Gastrocnemius medialis (tissue), 4 donors: ENCODE measurements at regions not wholly inside any gene's neighbourhood (a gene's known extent, or its start where the extent isn't known, plus 50 kb on each side); places are given as distances from the start of the nearest gene placed in this dataset.

Experiments
- ATAC-seq, 2 donors: fragments of 150-250 bp; one replicate each; pipeline ENCODE4 v1.9.1; 2016
- DNase-seq, 2 donors: peaks; one replicate each; pipeline ENCODE4 v3.0.0-alpha.2; 2019
- H3K27ac ChIP-seq, 4 donors: fragments of 200-600 bp; sonication (generic); 1 replicate in 1 of 4; 2 replicates in 3 of 4; pipeline ENCODE4 v1.5.1; 2016 to 2018; ENCODE audit warnings: mild to moderate bottlenecking in 2 of 4, moderate library complexity in 1 of 4
- H3K27me3 ChIP-seq, 3 donors: fragments of 200-600 bp; sonication (generic) in 2 of 3; 1 replicate in 1 of 3; 2 replicates in 2 of 3; pipeline versions ENCODE4 v1.5.1 to v1.6.0; 2016 to 2019; ENCODE audit warnings: mild to moderate bottlenecking in 1 of 3, moderate library complexity in 1 of 3
- H3K36me3 ChIP-seq, 2 donors: fragments of 200-600 bp; sonication (generic) in 1 of 2; one replicate each; pipeline ENCODE4 v1.5.1; 2017 to 2018
- H3K4me1 ChIP-seq, 2 donors: fragments of 200-600 bp; sonication (generic) in 1 of 2; one replicate each; pipeline ENCODE4 v1.5.1; 2016 to 2017; ENCODE audit warnings: mild to moderate bottlenecking in 2 of 2
- H3K4me3 ChIP-seq, 4 donors: fragments of 200-600 bp; sonication (generic) in 3 of 4; 1 replicate in 1 of 4; 2 replicates in 3 of 4; pipeline ENCODE4 v1.5.1; 2016 to 2019; ENCODE audit warnings: mild to moderate bottlenecking in 2 of 4
- H3K9me3 ChIP-seq, 3 donors: fragments of 200-600 bp; sonication (generic) in 2 of 3; 1 replicate in 1 of 3; 2 replicates in 2 of 3; pipeline ENCODE4 v1.5.1; 2016 to 2019
- POLR2A ChIP-seq, 2 donors: fragments of 450-650 bp; IDR thresholded peaks; one replicate each; pipeline ENCODE4 v1.6.1; 2017; ENCODE audit warnings: antibody characterized with exemption in 2 of 2, mild to moderate bottlenecking in 2 of 2, moderate library complexity in 2 of 2
- in situ Hi-C, 4 donors: fragments of 200-750 bp; cut with MboI; loops; one replicate each; pipeline versions ENCODE4 v1.15.0 to v1.8.0; 2017; ENCODE audit warnings: low sequenced_read_pairs in 4 of 4
- intact Hi-C: fragments of 100-400 bp; cut with DNase I; formaldehyde crosslinking; loops from one replicate; pipeline ENCODE4 v1.15.1; 2023; ENCODE audit warnings: low total_unique reads
- TF ChIP-seq, protein P1 (sequence below), 5 experiments: fragments of 450-650 bp in 3 of 5; fragments of 200-600 bp in 2 of 5; sonication (generic) in 2 of 5; IDR thresholded peaks in 4 of 5; conservative IDR thresholded peaks in 1 of 5; 1 replicate in 4 of 5; 2 replicates in 1 of 5; pipeline ENCODE4 v1.5.1; 2016 to 2019; ENCODE audit warnings: antibody characterized with exemption in 5 of 5, mild to moderate bottlenecking in 3 of 5, moderate library complexity in 3 of 5

DNA sequence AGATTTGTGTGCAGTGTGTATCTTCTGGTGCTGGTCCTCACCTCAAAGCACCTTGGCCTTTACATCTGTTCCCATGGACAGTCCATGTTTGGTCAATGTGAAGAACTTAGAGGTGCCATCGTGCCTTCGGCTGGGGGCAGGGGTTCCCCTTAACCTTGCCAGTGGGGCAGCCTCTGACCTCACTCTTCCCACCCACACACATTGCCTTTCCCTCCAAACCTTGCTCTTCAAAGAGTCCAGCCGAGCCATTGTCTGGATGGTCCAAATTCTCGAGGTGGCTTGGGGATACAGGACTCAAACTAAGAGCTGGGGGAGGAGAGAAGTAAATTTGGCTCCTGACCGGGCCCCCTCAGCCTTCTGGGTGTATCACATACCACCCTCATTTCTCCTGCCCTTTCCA lies 76.2 kb upstream of the HABP2 start:
- Histone ChIP-seq H3K27ac (no peak overlapping the region), H3K36me3 (no peaks in the 10 kb centered on the region), H3K4me1 (peaks cover 0 to 9% of the 10 kb centered on the region in 2 donors), H3K4me3 (no peak overlapping the region), H3K27me3 (no peaks in the 10 kb centered on the region), H3K9me3 (peaks cover 0 to 4% (median 0%) of the 10 kb centered on the region in 3 donors)
- intact Hi-C loops: no loop called here
- TF ChIP-seq POLR2A (IDR thresholded peaks at IDR 0.05): no peak
- TF ChIP-seq, protein P1, sequence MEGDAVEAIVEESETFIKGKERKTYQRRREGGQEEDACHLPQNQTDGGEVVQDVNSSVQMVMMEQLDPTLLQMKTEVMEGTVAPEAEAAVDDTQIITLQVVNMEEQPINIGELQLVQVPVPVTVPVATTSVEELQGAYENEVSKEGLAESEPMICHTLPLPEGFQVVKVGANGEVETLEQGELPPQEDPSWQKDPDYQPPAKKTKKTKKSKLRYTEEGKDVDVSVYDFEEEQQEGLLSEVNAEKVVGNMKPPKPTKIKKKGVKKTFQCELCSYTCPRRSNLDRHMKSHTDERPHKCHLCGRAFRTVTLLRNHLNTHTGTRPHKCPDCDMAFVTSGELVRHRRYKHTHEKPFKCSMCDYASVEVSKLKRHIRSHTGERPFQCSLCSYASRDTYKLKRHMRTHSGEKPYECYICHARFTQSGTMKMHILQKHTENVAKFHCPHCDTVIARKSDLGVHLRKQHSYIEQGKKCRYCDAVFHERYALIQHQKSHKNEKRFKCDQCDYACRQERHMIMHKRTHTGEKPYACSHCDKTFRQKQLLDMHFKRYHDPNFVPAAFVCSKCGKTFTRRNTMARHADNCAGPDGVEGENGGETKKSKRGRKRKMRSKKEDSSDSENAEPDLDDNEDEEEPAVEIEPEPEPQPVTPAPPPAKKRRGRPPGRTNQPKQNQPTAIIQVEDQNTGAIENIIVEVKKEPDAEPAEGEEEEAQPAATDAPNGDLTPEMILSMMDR (IDR thresholded peaks at IDR 0.05 in 4 of 5, conservative IDR thresholded peaks at IDR 0.05 in 1 of 5): no peak
- ATAC-seq (no peak), DNase-seq (no peak)
- in situ Hi-C loops: no loop called here

DNA sequence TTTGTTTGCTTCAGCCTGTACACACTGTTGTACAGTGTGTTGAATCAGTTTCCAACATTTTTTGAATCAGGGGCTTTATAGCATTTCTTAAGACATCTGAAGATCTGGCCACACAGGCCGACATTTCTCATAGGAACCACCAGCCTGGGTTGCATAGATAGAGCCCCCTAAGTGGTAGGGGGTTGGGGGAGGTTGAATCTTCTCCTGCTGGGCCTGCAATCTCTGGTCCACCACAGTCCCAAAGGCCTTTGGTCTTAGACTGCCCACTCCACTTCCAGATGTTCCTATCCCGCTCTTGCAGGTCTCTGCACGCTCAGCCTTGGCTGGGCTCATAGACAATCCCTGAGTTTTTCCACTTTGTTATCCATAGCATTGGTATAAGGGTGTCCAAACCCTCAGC lies 75.4 kb upstream of the HABP2 start:
- H3K27me3 ChIP-seq: no peaks in the 10 kb centered on the region
- in situ Hi-C loops: no loop called here
- H3K4me3 ChIP-seq: no peak overlapping the region
- DNase-seq (no peak), ATAC-seq (no peak)
- no peak overlapping the region for H3K27ac ChIP-seq
- no peaks in the 10 kb centered on the region for H3K36me3 ChIP-seq
- H3K4me1 ChIP-seq: peaks cover 0 to 9% of the 10 kb centered on the region in 2 donors
- H3K9me3 ChIP-seq: peaks cover 0 to 4% (median 0%) of the 10 kb centered on the region in 3 donors
- TF ChIP-seq, protein P1 (IDR thresholded peaks at IDR 0.05 in 4 of 5, conservative IDR thresholded peaks at IDR 0.05 in 1 of 5): no peak
- no peak for TF ChIP-seq POLR2A (IDR thresholded peaks at IDR 0.05)
- intact Hi-C loops: no loop called here

DNA sequence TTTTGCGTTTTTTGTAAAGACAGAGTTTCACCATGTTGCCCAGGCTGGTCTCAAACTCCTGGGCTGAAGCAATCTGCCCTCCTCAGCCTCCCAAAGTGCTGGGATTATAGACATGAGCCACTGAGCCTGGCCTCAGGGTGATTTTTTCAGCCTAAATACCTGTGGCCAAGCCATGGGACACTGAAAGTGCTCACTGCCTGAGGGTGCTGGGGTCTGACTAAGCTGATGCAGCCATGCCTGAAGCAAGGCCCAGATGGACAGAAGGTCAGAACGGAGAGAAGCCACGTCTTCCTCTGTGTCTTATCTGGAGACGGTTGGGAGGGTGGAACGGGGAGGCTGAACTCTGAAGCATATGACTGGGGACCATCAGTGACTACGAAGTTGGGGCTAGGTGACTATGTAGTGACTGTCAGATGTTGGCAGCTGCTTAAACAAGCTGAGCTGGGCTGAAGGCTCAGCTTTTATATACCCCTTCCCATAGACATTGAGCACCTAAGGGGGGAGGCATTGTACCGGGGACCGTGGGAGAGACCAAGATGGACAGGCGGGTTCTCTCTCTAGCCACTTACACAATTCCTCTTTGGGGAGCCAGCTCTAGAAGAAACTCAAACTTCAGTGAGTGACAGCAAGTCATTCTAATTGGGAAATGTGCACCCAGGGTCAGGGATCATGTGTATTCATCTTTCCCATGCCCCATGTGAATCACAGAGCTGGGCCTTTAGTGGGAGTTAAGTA lies 73.3 kb upstream of the HABP2 start:
- Histone ChIP-seq H3K36me3 (no peaks in the 10 kb centered on the region), H3K9me3 (peaks cover 0 to 4% (median 0%) of the 10 kb centered on the region in 3 donors), H3K27me3 (no peaks in the 10 kb centered on the region), H3K4me1 (peaks cover 0 to 9% of the 10 kb centered on the region in 2 donors), H3K27ac (no peak overlapping the region), H3K4me3 (no peak overlapping the region)
- TF ChIP-seq, protein P1 (IDR thresholded peaks at IDR 0.05 in 4 of 5, conservative IDR thresholded peaks at IDR 0.05 in 1 of 5): no peak
- TF ChIP-seq POLR2A (IDR thresholded peaks at IDR 0.05): no peak
- intact Hi-C loops (no loop called here), in situ Hi-C loops (no loop called here)
- no peak for DNase-seq
- ATAC-seq: no peak

DNA sequence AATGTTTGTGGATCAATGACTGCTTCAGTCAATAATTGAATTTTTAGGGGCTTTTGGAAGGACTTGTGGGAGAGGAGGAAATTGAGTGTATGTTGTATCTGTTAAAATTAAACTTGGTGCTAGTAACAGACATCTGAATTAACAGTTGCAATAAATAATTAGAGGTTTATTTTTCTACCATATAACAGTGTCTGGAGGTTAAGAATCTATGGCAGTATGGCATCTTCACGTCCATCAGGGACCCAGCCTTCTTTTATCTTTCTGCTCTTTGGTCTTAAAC lies 72.8 kb upstream of the HABP2 start:
- no peak overlapping the region for H3K27ac ChIP-seq
- intact Hi-C loops (no loop called here), in situ Hi-C loops (no loop called here)
- ATAC-seq (no peak), DNase-seq (no peak)
- H3K4me3 ChIP-seq: no peak overlapping the region
- no peaks in the 10 kb centered on the region for H3K36me3 ChIP-seq
- peaks cover 0 to 9% of the 10 kb centered on the region in 2 donors for H3K4me1 ChIP-seq
- H3K27me3 ChIP-seq: no peaks in the 10 kb centered on the region
- H3K9me3 ChIP-seq: peaks cover 0 to 4% (median 0%) of the 10 kb centered on the region in 3 donors
- no peak for TF ChIP-seq POLR2A (IDR thresholded peaks at IDR 0.05)
- TF ChIP-seq, protein P1 (IDR thresholded peaks at IDR 0.05 in 4 of 5, conservative IDR thresholded peaks at IDR 0.05 in 1 of 5): no peak
